Adrenal gland (tissue), 5 donors: ENCODE measurements at regions not wholly inside any gene's neighbourhood (a gene's known extent, or its start where the extent isn't known, plus 50 kb on each side); places are given as distances from the start of the nearest gene placed in this dataset.

ENCODE experiments used
- CTCF ChIP-seq, 6 experiments: fragments of 450-650 bp in 4 of 6; fragments of 200-600 bp in 2 of 6; sonication (generic) in 1 of 6; IDR thresholded peaks; 1 replicate in 5 of 6; 2 replicates in 1 of 6; pipeline versions ENCODE4 v1.5.1 to v1.8.0; 2016 to 2021; ENCODE audit warnings: antibody characterized with exemption in 6 of 6, mild to moderate bottlenecking in 2 of 6, moderate library complexity in 1 of 6
- POLR2A ChIP-seq, 2 donors: fragments of 450-650 bp; IDR thresholded peaks; one replicate each; pipeline ENCODE4 v1.6.1; 2017; ENCODE audit warnings: antibody characterized with exemption in 2 of 2, mild to moderate bottlenecking in 2 of 2, moderate library complexity in 1 of 2
- donor health status: DM: no; HTN: no; CAD: no.

GRCh38 chr1:191886977-191887376 lies 271.3 kb upstream of the RGS18 start:
- no peak for TF ChIP-seq CTCF (IDR thresholded peaks at IDR 0.05)
- no peak for TF ChIP-seq POLR2A (IDR thresholded peaks at IDR 0.05)
